Osteoblast (primary cell): ENCODE measurements at regions not wholly inside any gene's neighbourhood (a gene's known extent, or its start where the extent isn't known, plus 50 kb on each side); places are given as distances from the start of the nearest gene placed in this dataset.

Source experiments
- DNase-seq: peaks from one replicate; pipeline ENCODE4 v3.0.0; 2011; ENCODE audit warnings: low spot score, mixed read lengths; ENCODE audit not compliant: insufficient read length; ENCODE audit errors: missing footprints
- H2AFZ ChIP-seq: 2 replicates; pipeline ENCODE4 v1.6.0; 2011; ENCODE audit warnings: mild to moderate bottlenecking, low read length
- H3K27ac ChIP-seq: 2 replicates; pipeline ENCODE4 v1.5.1; 2011; ENCODE audit warnings: mild to moderate bottlenecking, low read depth, low read length, moderate library complexity
- H3K27me3 ChIP-seq: 2 replicates; pipeline ENCODE4 v1.6.0; 2012; ENCODE audit warnings: mild to moderate bottlenecking, control low read depth, inconsistent platforms, low read length, moderate library complexity; ENCODE audit not compliant: insufficient read depth
- H3K36me3 ChIP-seq: 2 replicates; pipeline ENCODE4 v1.5.1; 2011; ENCODE audit warnings: mild to moderate bottlenecking, low read length, control low read depth, moderate library complexity; ENCODE audit not compliant: insufficient read depth
- H3K4me1 ChIP-seq: 2 replicates; pipeline ENCODE4 v1.5.1; 2011; ENCODE audit warnings: mild to moderate bottlenecking, low read length, control low read depth, moderate library complexity; ENCODE audit not compliant: insufficient read depth
- H3K4me2 ChIP-seq: 2 replicates; pipeline ENCODE4 v1.6.0; 2011; ENCODE audit warnings: mild to moderate bottlenecking, low read length; ENCODE audit not compliant: insufficient read depth
- H3K4me3 ChIP-seq: fragments of 200-600 bp; sonication (generic); 3 replicates; pipeline ENCODE4 v1.5.1; 2012; ENCODE audit warnings: mild to moderate bottlenecking, low read length, inconsistent platforms; ENCODE audit not compliant: insufficient read depth
- H3K79me2 ChIP-seq: 2 replicates; pipeline ENCODE4 v1.6.0; 2012; ENCODE audit warnings: mild to moderate bottlenecking, low read length, control low read depth, inconsistent platforms; ENCODE audit not compliant: insufficient read depth
- H3K9me3 ChIP-seq: 2 replicates; pipeline ENCODE4 v1.5.1; 2011; ENCODE audit warnings: low read depth, low read length, control low read depth
- H4K20me1 ChIP-seq: 2 replicates; pipeline ENCODE4 v1.6.0; 2012; ENCODE audit warnings: mild to moderate bottlenecking, low read length, control low read depth; ENCODE audit not compliant: insufficient read depth
- TF ChIP-seq, protein P1 (sequence below): IDR thresholded peaks from 2 replicates; pipeline ENCODE4 v1.5.1; 2011; ENCODE audit warnings: mild to moderate bottlenecking, low read depth, low read length, moderate library complexity; ENCODE audit errors: extremely low read depth

DNA sequence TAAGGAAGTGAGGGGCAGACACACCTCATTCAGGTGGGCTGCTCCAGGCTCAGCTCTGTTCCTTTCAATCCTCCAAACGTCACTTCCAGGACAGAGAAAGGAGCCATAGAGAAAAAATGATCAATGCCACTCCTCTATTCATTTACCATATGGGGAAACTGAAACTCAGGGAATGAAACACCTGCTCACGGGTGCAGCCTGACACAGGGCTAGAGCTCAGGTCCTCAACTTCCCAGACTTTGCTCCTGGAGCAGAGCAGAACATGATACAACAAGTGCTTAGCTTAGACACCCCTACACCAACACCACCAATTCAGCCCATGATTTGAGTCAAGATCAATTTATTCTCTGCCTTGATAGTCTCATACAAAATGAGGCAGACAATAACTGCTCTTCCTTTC is 58.5 kb upstream of the LPP start:
- H3K4me1 ChIP-seq: no peaks in the 10 kb centered on the region
- no peak overlapping the region for H3K4me2 ChIP-seq
- H3K9me3 ChIP-seq: no peaks in the 10 kb centered on the region
- TF ChIP-seq, protein P1, sequence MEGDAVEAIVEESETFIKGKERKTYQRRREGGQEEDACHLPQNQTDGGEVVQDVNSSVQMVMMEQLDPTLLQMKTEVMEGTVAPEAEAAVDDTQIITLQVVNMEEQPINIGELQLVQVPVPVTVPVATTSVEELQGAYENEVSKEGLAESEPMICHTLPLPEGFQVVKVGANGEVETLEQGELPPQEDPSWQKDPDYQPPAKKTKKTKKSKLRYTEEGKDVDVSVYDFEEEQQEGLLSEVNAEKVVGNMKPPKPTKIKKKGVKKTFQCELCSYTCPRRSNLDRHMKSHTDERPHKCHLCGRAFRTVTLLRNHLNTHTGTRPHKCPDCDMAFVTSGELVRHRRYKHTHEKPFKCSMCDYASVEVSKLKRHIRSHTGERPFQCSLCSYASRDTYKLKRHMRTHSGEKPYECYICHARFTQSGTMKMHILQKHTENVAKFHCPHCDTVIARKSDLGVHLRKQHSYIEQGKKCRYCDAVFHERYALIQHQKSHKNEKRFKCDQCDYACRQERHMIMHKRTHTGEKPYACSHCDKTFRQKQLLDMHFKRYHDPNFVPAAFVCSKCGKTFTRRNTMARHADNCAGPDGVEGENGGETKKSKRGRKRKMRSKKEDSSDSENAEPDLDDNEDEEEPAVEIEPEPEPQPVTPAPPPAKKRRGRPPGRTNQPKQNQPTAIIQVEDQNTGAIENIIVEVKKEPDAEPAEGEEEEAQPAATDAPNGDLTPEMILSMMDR: no peak
- H3K27ac ChIP-seq: no peak overlapping the region
- no peaks in the 10 kb centered on the region for H4K20me1 ChIP-seq
- no peaks in the 10 kb centered on the region for H3K27me3 ChIP-seq
- no peaks in the 10 kb centered on the region for H3K79me2 ChIP-seq
- no peak overlapping the region for H2AFZ ChIP-seq
- no peak overlapping the region for H3K4me3 ChIP-seq
- no peaks in the 10 kb centered on the region for H3K36me3 ChIP-seq
- DNase-seq: no peak

DNA sequence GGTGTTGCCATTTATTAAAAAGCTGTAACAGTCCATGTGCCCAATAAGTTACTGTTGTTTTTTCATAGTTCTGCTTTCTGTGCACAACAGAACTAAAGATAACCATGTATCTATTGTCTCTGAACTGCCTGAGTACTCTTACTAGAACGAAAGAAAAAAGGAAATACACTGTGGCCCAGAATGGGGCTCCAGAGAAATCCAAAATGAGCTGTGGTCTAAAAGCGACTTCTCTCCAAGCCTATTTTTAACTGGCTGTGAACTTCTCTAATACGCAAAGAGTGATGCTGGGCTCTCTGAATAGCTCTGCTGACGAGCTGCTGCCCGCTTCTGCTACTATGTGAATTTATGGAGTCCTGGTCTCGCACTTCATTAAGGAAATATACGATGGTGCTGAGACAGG is 56.2 kb upstream of the LPP start:
- H3K4me2 ChIP-seq: no peak overlapping the region
- no peaks in the 10 kb centered on the region for H3K27me3 ChIP-seq
- no peak overlapping the region for H2AFZ ChIP-seq
- H4K20me1 ChIP-seq: no peaks in the 10 kb centered on the region
- no peak overlapping the region for H3K4me3 ChIP-seq
- no peaks in the 10 kb centered on the region for H3K4me1 ChIP-seq
- no peaks in the 10 kb centered on the region for H3K79me2 ChIP-seq
- no peak for DNase-seq
- no peaks in the 10 kb centered on the region for H3K9me3 ChIP-seq
- TF ChIP-seq, protein P1: no peak
- no peaks in the 10 kb centered on the region for H3K36me3 ChIP-seq
- no peak overlapping the region for H3K27ac ChIP-seq

DNA sequence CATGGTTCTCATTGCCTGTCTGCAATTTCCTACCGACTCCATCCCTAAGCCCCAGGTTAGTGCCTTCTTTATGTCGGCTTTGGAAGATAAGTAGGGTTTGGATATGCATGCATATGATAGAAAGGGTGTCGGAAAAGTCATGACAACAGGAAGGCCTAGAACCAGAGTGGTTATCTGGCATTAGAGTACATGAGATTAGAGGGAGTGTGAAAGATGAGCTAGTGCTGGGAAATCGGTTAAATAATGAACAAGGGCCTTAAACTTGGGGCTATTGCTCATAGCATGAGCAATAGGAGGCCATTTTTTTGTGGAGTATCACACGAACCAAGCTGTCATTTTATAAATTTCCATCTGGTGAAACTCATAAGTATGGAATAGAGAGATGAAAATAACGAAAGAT is 54.0 kb upstream of the LPP start:
- Histone ChIP-seq H3K9me3 (no peaks in the 10 kb centered on the region), H3K36me3 (no peaks in the 10 kb centered on the region), H3K4me2 (no peak overlapping the region), H3K4me1 (no peaks in the 10 kb centered on the region), H4K20me1 (no peaks in the 10 kb centered on the region), H3K79me2 (no peaks in the 10 kb centered on the region), H3K4me3 (no peak overlapping the region), H3K27ac (no peak overlapping the region), H2AFZ (no peak overlapping the region), H3K27me3 (no peaks in the 10 kb centered on the region)
- DNase-seq: no peak
- TF ChIP-seq, protein P1: no peak

DNA sequence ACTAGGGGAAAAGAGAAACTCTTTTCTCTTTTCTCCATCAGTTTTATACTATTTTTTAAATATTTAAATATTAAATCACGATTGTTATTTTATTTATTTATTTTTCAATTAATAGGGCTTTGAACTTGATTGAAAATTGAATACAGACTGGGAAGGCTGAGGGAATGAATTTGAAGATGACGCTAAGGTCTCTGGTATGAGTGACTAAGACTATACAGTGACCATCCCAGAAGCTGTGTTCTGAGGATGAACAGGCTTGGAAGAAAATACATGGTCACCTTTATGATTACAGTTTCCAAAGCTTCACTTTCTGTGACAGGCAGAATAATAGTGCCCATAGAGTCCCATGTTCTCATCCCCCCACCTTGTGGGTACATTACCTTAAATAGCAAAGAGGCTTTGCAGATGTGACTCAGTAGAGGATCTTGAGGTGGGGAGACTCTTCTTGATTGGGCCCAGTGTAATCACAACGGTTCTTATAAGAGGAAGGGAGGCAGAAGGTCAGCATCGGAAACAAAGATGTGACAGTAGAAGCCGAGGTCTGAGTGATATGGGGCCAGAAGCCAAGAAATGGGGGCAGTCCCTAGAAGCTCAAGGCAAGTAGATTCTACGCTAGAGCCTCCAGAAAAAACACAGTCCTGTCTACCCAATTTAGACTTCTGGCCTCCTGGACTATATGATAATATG is 51.0 kb upstream of the LPP start:
- H3K27ac ChIP-seq: no peak overlapping the region
- no peak overlapping the region for H3K4me3 ChIP-seq
- H3K4me2 ChIP-seq: no peak overlapping the region
- no peak for DNase-seq
- no peaks in the 10 kb centered on the region for H4K20me1 ChIP-seq
- TF ChIP-seq, protein P1: no peak
- no peaks in the 10 kb centered on the region for H3K36me3 ChIP-seq
- no peak overlapping the region for H2AFZ ChIP-seq
- H3K79me2 ChIP-seq: no peaks in the 10 kb centered on the region
- H3K27me3 ChIP-seq: no peaks in the 10 kb centered on the region
- no peaks in the 10 kb centered on the region for H3K4me1 ChIP-seq
- H3K9me3 ChIP-seq: no peaks in the 10 kb centered on the region
